ENCODE measurements at regions not wholly inside any gene's neighbourhood (a gene's known extent, or its start where the extent isn't known, plus 50 kb on each side); places are given as distances from the start of the nearest gene placed in this dataset.
"Not testable (repeated sequence)": the region's sequence is repeated elsewhere in the genome, so short reads cannot be mapped to it uniquely, and the experiment has no call there.

DNA sequence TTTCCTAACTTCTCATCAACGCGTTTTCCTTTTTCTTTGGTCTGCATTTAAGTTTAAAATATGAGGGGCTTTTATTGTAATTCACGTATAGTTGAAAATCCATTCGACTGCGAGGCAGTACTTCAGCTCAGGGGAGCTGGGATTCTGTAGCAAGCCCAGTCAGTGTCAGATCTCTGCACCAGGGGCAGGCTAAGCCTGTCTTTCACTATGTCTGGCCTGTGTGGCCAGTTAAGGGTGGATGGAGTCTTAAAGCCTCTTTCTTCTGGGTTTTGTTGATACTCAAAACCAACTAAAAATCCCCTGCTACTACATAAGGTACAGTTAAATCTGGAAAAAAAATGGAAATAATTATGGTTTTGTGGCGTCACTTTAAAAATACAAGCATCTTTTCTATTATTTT lies 124.7 kb downstream of the TYW3 start:
- H3K36me3 ChIP-seq (ENCODE audit: control insufficient read depth in 1 of 2, insufficient read depth in 2 of 2, low read length in 2 of 2): no peaks in the 10 kb centered on the region
- H3K4me3 ChIP-seq (ENCODE audit: low read depth in 1 of 2, low read length in 2 of 2): no peak overlapping the region
- H3K4me1 ChIP-seq (ENCODE audit: control insufficient read depth in 1 of 2, insufficient read depth in 2 of 2, low read length in 2 of 2): no peaks in the 10 kb centered on the region
- no peak overlapping the region for H3K27ac ChIP-seq (ENCODE audit: low read length)
- H3K9me3 ChIP-seq (ENCODE audit: control insufficient read depth in 1 of 2, low read length in 2 of 2): peaks cover 0 to 4% of the 10 kb centered on the region in 2 donors
- no peaks in the 10 kb centered on the region for H3K27me3 ChIP-seq (ENCODE audit: low read depth, low read length)

DNA sequence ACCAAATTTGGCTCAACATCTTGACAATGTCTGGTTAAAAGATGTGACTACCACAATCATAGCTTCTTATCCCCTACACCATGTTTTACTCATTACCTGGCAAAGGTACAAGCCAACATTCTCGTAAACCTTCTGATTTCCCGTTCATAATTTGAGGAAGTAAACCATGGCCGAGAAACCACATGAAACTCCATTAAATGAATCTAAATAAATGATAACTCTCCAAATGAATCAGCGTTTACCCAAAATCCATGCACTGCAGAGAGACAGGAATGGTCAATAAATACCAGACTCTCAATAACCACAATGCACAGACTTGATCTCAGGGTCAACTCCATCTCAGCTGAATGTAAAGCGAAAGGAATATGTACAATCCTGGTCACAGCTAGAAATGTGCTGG lies 125.2 kb downstream of the TYW3 start:
- Histone ChIP-seq H3K4me1 (ENCODE audit: control insufficient read depth in 1 of 2, insufficient read depth in 2 of 2, low read length in 2 of 2) (no peaks in the 10 kb centered on the region), H3K27ac (ENCODE audit: low read length) (no peak overlapping the region), H3K36me3 (ENCODE audit: control insufficient read depth in 1 of 2, insufficient read depth in 2 of 2, low read length in 2 of 2) (no peaks in the 10 kb centered on the region), H3K27me3 (ENCODE audit: low read depth, low read length) (no peaks in the 10 kb centered on the region), H3K4me3 (ENCODE audit: low read depth in 1 of 2, low read length in 2 of 2) (no peak overlapping the region), H3K9me3 (ENCODE audit: control insufficient read depth in 1 of 2, low read length in 2 of 2) (peaks cover 0 to 4% of the 10 kb centered on the region in 2 donors)

DNA sequence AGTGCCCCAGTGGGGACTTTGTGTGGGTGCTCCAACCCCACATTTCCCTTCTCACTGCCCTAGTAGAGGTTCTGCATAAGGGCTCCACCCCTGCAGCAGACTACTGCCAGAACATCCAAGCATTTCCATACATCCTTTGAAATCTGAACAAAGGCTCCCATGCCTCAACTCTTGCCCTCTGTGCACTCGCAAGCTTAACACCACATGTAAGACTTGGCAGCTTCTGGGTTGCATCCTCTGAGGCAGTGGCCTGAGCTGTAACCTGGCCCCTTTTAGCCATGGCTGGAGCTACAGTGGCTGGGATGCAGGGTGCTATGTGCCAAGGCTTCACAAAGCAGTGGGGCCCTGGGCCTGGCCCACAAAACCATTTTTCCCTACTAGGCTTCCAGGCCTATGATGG lies 128.9 kb downstream of the TYW3 start:
- no peak overlapping the region for H3K27ac ChIP-seq (ENCODE audit: low read length)
- no peak overlapping the region for H3K4me3 ChIP-seq (ENCODE audit: low read depth in 1 of 2, low read length in 2 of 2)
- no peaks in the 10 kb centered on the region for H3K36me3 ChIP-seq (ENCODE audit: control insufficient read depth in 1 of 2, insufficient read depth in 2 of 2, low read length in 2 of 2)
- peaks cover 0 to 6% of the 10 kb centered on the region in 2 donors for H3K9me3 ChIP-seq (ENCODE audit: control insufficient read depth in 1 of 2, low read length in 2 of 2)
- H3K4me1 ChIP-seq (ENCODE audit: control insufficient read depth in 1 of 2, insufficient read depth in 2 of 2, low read length in 2 of 2): no peaks in the 10 kb centered on the region
- no peaks in the 10 kb centered on the region for H3K27me3 ChIP-seq (ENCODE audit: low read depth, low read length)

DNA sequence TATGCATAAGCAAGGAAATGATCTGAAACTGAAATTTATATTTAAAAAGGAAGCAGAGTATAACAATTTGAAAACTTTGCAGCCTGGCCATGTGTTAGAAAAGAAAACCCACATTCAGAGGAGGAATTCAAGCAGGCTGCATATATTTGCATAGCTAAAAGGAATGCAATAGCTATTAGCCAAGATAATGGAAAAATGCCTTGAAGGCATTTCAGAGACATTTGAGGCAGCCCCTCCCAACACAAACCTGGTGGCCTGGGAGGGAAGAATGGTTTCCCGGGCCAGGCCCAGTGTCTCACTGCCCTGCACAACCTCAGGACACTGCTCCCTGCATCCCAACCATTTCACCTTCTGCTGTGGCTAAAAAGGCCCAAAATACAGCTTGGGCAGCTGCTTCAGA lies 136.8 kb downstream of the TYW3 start:
- Histone ChIP-seq H3K4me3 (ENCODE audit: low read depth in 1 of 2, low read length in 2 of 2) (peak overlapping the region in 1 of 2 donors; percentile 17), H3K36me3 (ENCODE audit: control insufficient read depth in 1 of 2, insufficient read depth in 2 of 2, low read length in 2 of 2) (no peaks in the 10 kb centered on the region), H3K27me3 (ENCODE audit: low read depth, low read length) (no peaks in the 10 kb centered on the region), H3K9me3 (ENCODE audit: control insufficient read depth in 1 of 2, low read length in 2 of 2) (peaks cover 0 to 31% of the 10 kb centered on the region in 2 donors), H3K27ac (ENCODE audit: low read length) (no peak overlapping the region), H3K4me1 (ENCODE audit: control insufficient read depth in 1 of 2, insufficient read depth in 2 of 2, low read length in 2 of 2) (no peaks in the 10 kb centered on the region)

- not testable (repeated sequence) for H3K27ac ChIP-seq (ENCODE audit: low read length); H3K4me3 ChIP-seq (ENCODE audit: low read depth in 1 of 2, low read length in 2 of 2); H3K4me1 ChIP-seq (ENCODE audit: control insufficient read depth in 1 of 2, insufficient read depth in 2 of 2, low read length in 2 of 2); H3K36me3 ChIP-seq (ENCODE audit: control insufficient read depth in 1 of 2, insufficient read depth in 2 of 2, low read length in 2 of 2); H3K9me3 ChIP-seq (ENCODE audit: control insufficient read depth in 1 of 2, low read length in 2 of 2); H3K27me3 ChIP-seq (ENCODE audit: low read depth, low read length)
These were observed 144.4 kb downstream of the TYW3 start for GRCh38 chr1:74877366-74877765.

DNA sequence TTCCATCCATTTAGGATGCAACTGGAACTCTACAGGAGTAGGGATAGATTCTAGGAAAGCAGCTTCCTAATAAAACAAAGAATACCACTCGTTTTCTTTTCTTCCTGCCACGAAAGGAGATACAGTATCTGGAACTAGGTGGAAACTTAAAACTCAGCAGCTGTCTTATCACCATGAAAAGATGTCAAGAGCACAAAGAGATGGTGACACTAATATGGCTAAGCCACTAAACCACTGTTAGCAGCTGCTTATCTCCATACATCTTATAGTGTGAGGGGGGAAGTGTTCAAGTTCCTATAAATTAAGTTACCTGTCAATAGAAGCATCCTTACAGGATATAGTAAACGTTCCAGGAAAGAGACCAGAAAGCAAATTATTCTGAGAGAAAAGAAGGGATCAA lies 162.5 kb downstream of the TYW3 start:
- no peaks in the 10 kb centered on the region for H3K4me1 ChIP-seq (ENCODE audit: control insufficient read depth in 1 of 2, insufficient read depth in 2 of 2, low read length in 2 of 2)
- H3K36me3 ChIP-seq (ENCODE audit: control insufficient read depth in 1 of 2, insufficient read depth in 2 of 2, low read length in 2 of 2): no peaks in the 10 kb centered on the region
- no peak overlapping the region for H3K4me3 ChIP-seq (ENCODE audit: low read depth in 1 of 2, low read length in 2 of 2)
- H3K27ac ChIP-seq (ENCODE audit: low read length): no peak overlapping the region
- peaks cover 0 to 3% of the 10 kb centered on the region in 2 donors for H3K9me3 ChIP-seq (ENCODE audit: control insufficient read depth in 1 of 2, low read length in 2 of 2)
- H3K27me3 ChIP-seq (ENCODE audit: low read depth, low read length): no peaks in the 10 kb centered on the region

GRCh38 chr1:74908131-74908530 lies 175.2 kb downstream of the TYW3 start:
- no peak overlapping the region for H3K27ac ChIP-seq (ENCODE audit: low read length)
- H3K9me3 ChIP-seq (ENCODE audit: control insufficient read depth in 1 of 2, low read length in 2 of 2): no peaks in the 10 kb centered on the region
- H3K4me3 ChIP-seq (ENCODE audit: low read depth in 1 of 2, low read length in 2 of 2): no peak overlapping the region
- H3K36me3 ChIP-seq (ENCODE audit: control insufficient read depth in 1 of 2, insufficient read depth in 2 of 2, low read length in 2 of 2): no peaks in the 10 kb centered on the region
- H3K27me3 ChIP-seq (ENCODE audit: low read depth, low read length): no peaks in the 10 kb centered on the region
- no peaks in the 10 kb centered on the region for H3K4me1 ChIP-seq (ENCODE audit: control insufficient read depth in 1 of 2, insufficient read depth in 2 of 2, low read length in 2 of 2)

GRCh38 chr1:74908797-74909196 lies 175.8 kb downstream of the TYW3 start:
- no peak overlapping the region for H3K27ac ChIP-seq (ENCODE audit: low read length)
- no peak overlapping the region for H3K4me3 ChIP-seq (ENCODE audit: low read depth in 1 of 2, low read length in 2 of 2)
- H3K4me1 ChIP-seq (ENCODE audit: control insufficient read depth in 1 of 2, insufficient read depth in 2 of 2, low read length in 2 of 2): no peaks in the 10 kb centered on the region
- H3K27me3 ChIP-seq (ENCODE audit: low read depth, low read length): no peaks in the 10 kb centered on the region
- peaks cover 0 to 1% of the 10 kb centered on the region in 2 donors for H3K9me3 ChIP-seq (ENCODE audit: control insufficient read depth in 1 of 2, low read length in 2 of 2)
- H3K36me3 ChIP-seq (ENCODE audit: control insufficient read depth in 1 of 2, insufficient read depth in 2 of 2, low read length in 2 of 2): no peaks in the 10 kb centered on the region

DNA sequence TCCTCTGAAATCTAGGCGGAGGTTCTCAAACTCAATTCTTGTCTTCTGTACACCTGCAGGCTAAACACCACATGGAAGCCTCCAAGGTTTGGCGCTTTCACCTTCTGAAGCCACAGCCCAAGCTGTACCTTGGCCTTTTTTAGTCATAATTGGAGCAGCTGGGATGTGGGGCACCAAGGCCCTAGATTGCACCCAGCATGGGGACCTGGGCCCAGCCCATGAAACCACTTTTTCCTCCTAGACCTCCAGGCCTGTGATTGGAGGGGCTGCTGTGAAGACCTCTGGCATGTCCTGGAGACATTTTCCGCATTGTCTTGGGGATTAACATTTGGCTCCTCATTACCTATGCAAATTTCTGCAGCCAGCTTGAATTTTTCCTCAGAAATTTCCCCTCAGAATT lies 181.0 kb downstream of the TYW3 start:
- H3K4me3 ChIP-seq (ENCODE audit: low read depth in 1 of 2, low read length in 2 of 2): no peak overlapping the region

DNA sequence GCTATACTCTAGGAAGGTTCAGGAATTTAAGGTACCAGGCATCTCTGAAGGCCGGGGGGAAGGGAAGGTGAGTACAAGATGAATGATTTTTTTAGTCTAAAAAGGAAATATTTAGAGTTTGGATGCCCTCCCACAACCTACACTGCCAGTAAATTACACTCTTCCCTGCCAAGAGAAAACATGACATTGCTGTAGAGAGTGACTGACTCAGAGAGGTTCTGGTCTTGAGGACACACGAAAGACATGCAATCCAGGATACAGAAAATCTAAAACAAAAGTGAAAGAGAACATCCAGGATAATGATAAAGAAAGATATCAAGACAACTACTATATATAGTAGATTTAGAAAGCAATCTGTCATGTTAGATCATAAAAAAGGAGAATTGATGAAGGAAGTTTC lies 200.5 kb downstream of the TYW3 start:
- Histone ChIP-seq H3K27ac (ENCODE audit: low read length) (no peak overlapping the region), H3K36me3 (ENCODE audit: control insufficient read depth in 1 of 2, insufficient read depth in 2 of 2, low read length in 2 of 2) (no peaks in the 10 kb centered on the region), H3K4me3 (ENCODE audit: low read depth in 1 of 2, low read length in 2 of 2) (no peak overlapping the region), H3K9me3 (ENCODE audit: control insufficient read depth in 1 of 2, low read length in 2 of 2) (no peaks in the 10 kb centered on the region), H3K4me1 (ENCODE audit: control insufficient read depth in 1 of 2, insufficient read depth in 2 of 2, low read length in 2 of 2) (no peaks in the 10 kb centered on the region), H3K27me3 (ENCODE audit: low read depth, low read length) (no peaks in the 10 kb centered on the region)

More for the DNA sequence above, 181.0 kb downstream of the TYW3 start:
- Histone ChIP-seq H3K27me3 (ENCODE audit: low read depth, low read length) (no peaks in the 10 kb centered on the region), H3K27ac (ENCODE audit: low read length) (no peak overlapping the region), H3K36me3 (ENCODE audit: control insufficient read depth in 1 of 2, insufficient read depth in 2 of 2, low read length in 2 of 2) (no peaks in the 10 kb centered on the region), H3K4me1 (ENCODE audit: control insufficient read depth in 1 of 2, insufficient read depth in 2 of 2, low read length in 2 of 2) (no peaks in the 10 kb centered on the region), H3K9me3 (ENCODE audit: control insufficient read depth in 1 of 2, low read length in 2 of 2) (peaks cover 3 to 9% of the 10 kb centered on the region in 2 donors)

- no peaks in the 10 kb centered on the region for H3K9me3 ChIP-seq (ENCODE audit: control insufficient read depth in 1 of 2, low read length in 2 of 2)
- H3K4me3 ChIP-seq (ENCODE audit: low read depth in 1 of 2, low read length in 2 of 2): no peak overlapping the region
- no peaks in the 10 kb centered on the region for H3K27me3 ChIP-seq (ENCODE audit: low read depth, low read length)
- no peaks in the 10 kb centered on the region for H3K36me3 ChIP-seq (ENCODE audit: control insufficient read depth in 1 of 2, insufficient read depth in 2 of 2, low read length in 2 of 2)
- H3K4me1 ChIP-seq (ENCODE audit: control insufficient read depth in 1 of 2, insufficient read depth in 2 of 2, low read length in 2 of 2): no peaks in the 10 kb centered on the region
- no peak overlapping the region for H3K27ac ChIP-seq (ENCODE audit: low read length)
These were observed 198.7 kb upstream of the LHX8 start for GRCh38 chr1:74935446-74935845.

- no peaks in the 10 kb centered on the region for H3K36me3 ChIP-seq (ENCODE audit: control insufficient read depth in 1 of 2, insufficient read depth in 2 of 2, low read length in 2 of 2)
- no peaks in the 10 kb centered on the region for H3K27me3 ChIP-seq (ENCODE audit: low read depth, low read length)
- H3K9me3 ChIP-seq (ENCODE audit: control insufficient read depth in 1 of 2, low read length in 2 of 2): no peaks in the 10 kb centered on the region
- no peak overlapping the region for H3K27ac ChIP-seq (ENCODE audit: low read length)
- H3K4me3 ChIP-seq (ENCODE audit: low read depth in 1 of 2, low read length in 2 of 2): no peak overlapping the region
- H3K4me1 ChIP-seq (ENCODE audit: control insufficient read depth in 1 of 2, insufficient read depth in 2 of 2, low read length in 2 of 2): no peaks in the 10 kb centered on the region
These were observed 197.0 kb upstream of the LHX8 start for GRCh38 chr1:74937176-74937575.

Measured in muscle layer of duodenum (tissue), 2 donors.